SK-N-SH treated with all-trans-retinoic acid at 6 μM for 48 hours (cell line): ENCODE measurements at regions not wholly inside any gene's neighbourhood (a gene's known extent, or its start where the extent isn't known, plus 50 kb on each side); places are given as distances from the start of the nearest gene placed in this dataset.

Source experiments
- ATAC-seq: fragments of 200-7000 bp; cut with Tn5 transposase; 3 replicates; pipeline ENCODE4 v1.9.1; 2020; ENCODE audit warnings: mild to moderate bottlenecking, moderate library complexity
- ARNTL ChIP-seq: fragments of 450-650 bp; formaldehyde crosslinking; IDR thresholded peaks from 2 replicates; pipeline ENCODE4 v1.5.0; 2020; ENCODE audit warnings: low read depth, mild to moderate bottlenecking, moderate library complexity, borderline replicate concordance
- BACH2 ChIP-seq: fragments of 250-450 bp; sonication (Bioruptor Pico); IDR thresholded peaks from 2 replicates; pipeline ENCODE4 v1.9.0; 2021; ENCODE audit warnings: mild to moderate bottlenecking, borderline replicate concordance
- CSDC2 ChIP-seq: fragments of 250-450 bp; sonication (Bioruptor Pico); IDR thresholded peaks from 2 replicates; pipeline ENCODE4 v1.5.0; 2020; ENCODE audit warnings: mild to moderate bottlenecking, moderate library complexity
- CSRNP3 ChIP-seq: fragments of 250-450 bp; sonication (Bioruptor Pico); IDR thresholded peaks from 2 replicates; pipeline ENCODE4 v1.5.1; 2021; ENCODE audit warnings: mild to moderate bottlenecking, moderate library complexity
- ESRRG ChIP-seq: fragments of 250-450 bp; sonication (Bioruptor Pico); IDR thresholded peaks from 2 replicates; pipeline ENCODE4 v1.6.1; 2021; ENCODE audit warnings: mild to moderate bottlenecking
- GLIS3 ChIP-seq: fragments of 250-450 bp; sonication (Bioruptor Pico); IDR thresholded peaks from 2 replicates; pipeline ENCODE4 v1.5.0; 2020; ENCODE audit warnings: mild to moderate bottlenecking, moderate library complexity
- ISL1 ChIP-seq: fragments of 250-450 bp; sonication (Bioruptor Pico); IDR thresholded peaks from 2 replicates; pipeline ENCODE4 v2.1.2; 2022; ENCODE audit warnings: mild to moderate bottlenecking, moderate library complexity
- OSR1 ChIP-seq: fragments of 250-450 bp; sonication (Bioruptor Pico); IDR thresholded peaks from 2 replicates; pipeline ENCODE4 v1.8.0; 2022; ENCODE audit warnings: moderate library complexity, mild to moderate bottlenecking, inconsistent platforms
- POU6F1 ChIP-seq: fragments of 250-450 bp; sonication (Bioruptor Pico); IDR thresholded peaks from 2 replicates; pipeline ENCODE4 v1.8.0; 2021; ENCODE audit warnings: low read depth, mild to moderate bottlenecking, moderate library complexity, borderline replicate concordance
- PPARA ChIP-seq: fragments of 250-450 bp; sonication (Bioruptor Pico); IDR thresholded peaks from 2 replicates; pipeline ENCODE4 v1.5.0; 2020; ENCODE audit warnings: mild to moderate bottlenecking, borderline replicate concordance
- RARB ChIP-seq: fragments of 250-450 bp; sonication (Bioruptor Pico); IDR thresholded peaks from 2 replicates; pipeline ENCODE4 v1.8.0; 2021; ENCODE audit warnings: mild to moderate bottlenecking, moderate library complexity
- SNAI2 ChIP-seq: fragments of 250-450 bp; sonication (Bioruptor Pico); IDR thresholded peaks from 2 replicates; pipeline ENCODE4 v1.5.0; 2020; ENCODE audit warnings: mild to moderate bottlenecking, moderate library complexity
- TCF4 ChIP-seq: fragments of 250-450 bp; sonication (Bioruptor Pico); IDR thresholded peaks from 2 replicates; pipeline ENCODE4 v1.8.0; 2021; ENCODE audit warnings: mild to moderate bottlenecking, moderate library complexity, borderline replicate concordance
- TOX ChIP-seq: fragments of 250-450 bp; sonication (Bioruptor Pico); IDR thresholded peaks from 2 replicates; pipeline ENCODE4 v1.8.0; 2021; ENCODE audit warnings: mild to moderate bottlenecking, moderate library complexity, borderline replicate concordance
- TSHZ2 ChIP-seq: fragments of 250-450 bp; sonication (Bioruptor Pico); IDR thresholded peaks from 2 replicates; pipeline ENCODE4 v1.5.0; 2020; ENCODE audit warnings: mild to moderate bottlenecking, moderate library complexity
- ZFP3 ChIP-seq: fragments of 250-450 bp; sonication (Bioruptor Pico); IDR thresholded peaks from 2 replicates; pipeline ENCODE4 v1.5.0; 2020; ENCODE audit warnings: mild to moderate bottlenecking, moderate library complexity
- ZFP30 ChIP-seq: fragments of 450-650 bp; formaldehyde crosslinking; IDR thresholded peaks from 2 replicates; pipeline ENCODE4 v1.5.0; 2022; ENCODE audit warnings: mild to moderate bottlenecking, moderate library complexity
- ZNF565 ChIP-seq: fragments of 450-650 bp; formaldehyde crosslinking; conservative IDR thresholded peaks from 2 replicates; pipeline ENCODE4 v1.5.0; 2020; ENCODE audit warnings: low read depth, mild to moderate bottlenecking, moderate library complexity
- ZNF70 ChIP-seq: fragments of 450-650 bp; formaldehyde crosslinking; IDR thresholded peaks from 2 replicates; pipeline ENCODE4 v1.5.0; 2020; ENCODE audit warnings: mild to moderate bottlenecking, moderate library complexity
- ZNF8 ChIP-seq: fragments of 450-650 bp; formaldehyde crosslinking; IDR thresholded peaks from 2 replicates; pipeline ENCODE4 v1.5.0; 2020; ENCODE audit warnings: mild to moderate bottlenecking, moderate library complexity
- TF ChIP-seq, protein P1 (sequence below): fragments of 250-450 bp; sonication (Bioruptor Pico); IDR thresholded peaks from 2 replicates; pipeline ENCODE4 v1.5.1; 2020; ENCODE audit warnings: low read depth, mild to moderate bottlenecking, moderate library complexity
- TF ChIP-seq, protein P2 (sequence below): fragments of 250-450 bp; sonication (Bioruptor Pico); IDR thresholded peaks from 2 replicates; pipeline ENCODE4 v1.8.0; 2020; ENCODE audit warnings: mild to moderate bottlenecking, moderate library complexity, borderline replicate concordance

DNA sequence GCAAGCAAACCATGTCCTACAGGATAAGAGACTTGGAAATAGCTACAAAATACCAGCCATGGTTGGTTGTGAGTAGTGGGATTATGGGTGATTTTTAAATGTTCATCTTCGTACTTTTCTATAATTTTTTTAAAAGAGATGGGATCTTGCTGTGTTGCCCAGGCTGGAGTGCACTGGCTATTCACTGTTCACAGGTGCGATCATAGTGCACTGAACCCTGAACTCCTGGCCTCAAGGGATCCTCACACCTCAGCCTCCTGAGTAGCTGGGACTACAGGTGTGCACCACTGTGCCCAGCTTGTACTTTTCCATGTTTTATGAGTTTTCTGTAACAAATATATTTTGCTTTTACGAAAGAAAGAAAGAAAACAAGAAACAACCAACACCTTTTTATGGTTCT, 224.2 kb downstream of the FOXD2 start:
- no peak for ATAC-seq
- TF ChIP-seq ZFP30 (CRISPR knock-in tag): no peak
- TF ChIP-seq PPARA: no peak
- no peak for TF ChIP-seq CSRNP3 (CRISPR knock-in tag)
- TF ChIP-seq CSDC2 (CRISPR knock-in tag): no peak
- no peak for TF ChIP-seq RARB (CRISPR knock-in tag)
- TF ChIP-seq, protein P1, sequence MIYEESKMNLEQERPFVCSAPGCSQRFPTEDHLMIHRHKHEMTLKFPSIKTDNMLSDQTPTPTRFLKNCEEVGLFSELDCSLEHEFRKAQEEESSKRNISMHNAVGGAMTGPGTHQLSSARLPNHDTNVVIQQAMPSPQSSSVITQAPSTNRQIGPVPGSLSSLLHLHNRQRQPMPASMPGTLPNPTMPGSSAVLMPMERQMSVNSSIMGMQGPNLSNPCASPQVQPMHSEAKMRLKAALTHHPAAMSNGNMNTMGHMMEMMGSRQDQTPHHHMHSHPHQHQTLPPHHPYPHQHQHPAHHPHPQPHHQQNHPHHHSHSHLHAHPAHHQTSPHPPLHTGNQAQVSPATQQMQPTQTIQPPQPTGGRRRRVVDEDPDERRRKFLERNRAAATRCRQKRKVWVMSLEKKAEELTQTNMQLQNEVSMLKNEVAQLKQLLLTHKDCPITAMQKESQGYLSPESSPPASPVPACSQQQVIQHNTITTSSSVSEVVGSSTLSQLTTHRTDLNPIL: no peak
- no peak for TF ChIP-seq ISL1
- no peak for TF ChIP-seq POU6F1

DNA sequence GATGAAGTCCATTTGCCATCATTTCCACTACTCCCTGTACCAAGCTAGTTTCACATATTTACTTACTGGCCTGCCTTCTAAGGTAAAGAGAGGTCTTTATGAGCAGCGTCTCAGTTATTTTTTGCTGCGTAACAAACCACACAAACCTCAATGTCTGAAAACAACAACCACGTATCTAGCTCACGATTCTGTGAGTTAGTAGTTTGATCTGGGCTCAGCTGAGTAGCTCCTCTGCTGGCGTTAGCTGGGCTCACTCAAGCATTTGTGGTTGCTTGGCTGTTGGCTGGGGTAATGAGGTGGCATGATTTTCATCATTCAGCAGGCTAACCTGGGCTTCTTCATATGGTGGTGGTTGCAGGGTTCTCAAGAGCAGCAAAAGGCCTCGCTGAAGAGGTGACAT, 225.4 kb downstream of the FOXD2 start:
- ATAC-seq: no peak
- TF ChIP-seq ZNF70 (no peak), TCF4 (CRISPR knock-in tag) (no peak), ESRRG (CRISPR knock-in tag) (no peak), TOX (CRISPR knock-in tag) (no peak), GLIS3 (CRISPR knock-in tag) (no peak), OSR1 (CRISPR knock-in tag) (no peak), POU6F1 (no peak), ZFP30 (CRISPR knock-in tag) (no peak), ZNF565 (no peak), BACH2 (CRISPR knock-in tag) (no peak), SNAI2 (CRISPR knock-in tag) (no peak), TSHZ2 (no peak), PPARA (no peak), ZNF8 (CRISPR knock-in tag) (no peak), RARB (CRISPR knock-in tag) (no peak), CSDC2 (CRISPR knock-in tag) (no peak), ARNTL (CRISPR knock-in tag) (no peak), ISL1 (no peak)
- TF ChIP-seq, protein P2, sequence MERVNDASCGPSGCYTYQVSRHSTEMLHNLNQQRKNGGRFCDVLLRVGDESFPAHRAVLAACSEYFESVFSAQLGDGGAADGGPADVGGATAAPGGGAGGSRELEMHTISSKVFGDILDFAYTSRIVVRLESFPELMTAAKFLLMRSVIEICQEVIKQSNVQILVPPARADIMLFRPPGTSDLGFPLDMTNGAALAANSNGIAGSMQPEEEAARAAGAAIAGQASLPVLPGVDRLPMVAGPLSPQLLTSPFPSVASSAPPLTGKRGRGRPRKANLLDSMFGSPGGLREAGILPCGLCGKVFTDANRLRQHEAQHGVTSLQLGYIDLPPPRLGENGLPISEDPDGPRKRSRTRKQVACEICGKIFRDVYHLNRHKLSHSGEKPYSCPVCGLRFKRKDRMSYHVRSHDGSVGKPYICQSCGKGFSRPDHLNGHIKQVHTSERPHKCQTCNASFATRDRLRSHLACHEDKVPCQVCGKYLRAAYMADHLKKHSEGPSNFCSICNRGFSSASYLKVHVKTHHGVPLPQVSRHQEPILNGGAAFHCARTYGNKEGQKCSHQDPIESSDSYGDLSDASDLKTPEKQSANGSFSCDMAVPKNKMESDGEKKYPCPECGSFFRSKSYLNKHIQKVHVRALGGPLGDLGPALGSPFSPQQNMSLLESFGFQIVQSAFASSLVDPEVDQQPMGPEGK (CRISPR knock-in tag): no peak

- no peak for ATAC-seq
- TF ChIP-seq OSR1 (CRISPR knock-in tag) (no peak), TOX (CRISPR knock-in tag) (no peak), ZNF8 (CRISPR knock-in tag) (no peak), ZFP3 (CRISPR knock-in tag) (no peak), POU6F1 (no peak), ESRRG (CRISPR knock-in tag) (no peak), TCF4 (CRISPR knock-in tag) (no peak), SNAI2 (CRISPR knock-in tag) (no peak), GLIS3 (CRISPR knock-in tag) (no peak), ZNF70 (no peak)
- TF ChIP-seq, protein P1: no peak
These were observed 226.5 kb downstream of the FOXD2 start for GRCh38 chr1:47664356-47664755.
